Stimulated activated naive CD4-positive, alpha-beta T cell (primary cell): ENCODE measurements at regions not wholly inside any gene's neighbourhood (a gene's known extent, or its start where the extent isn't known, plus 50 kb on each side); places are given as distances from the start of the nearest gene placed in this dataset.

Experiments
- DNase-seq, 6 experiments: peaks; one replicate each; lab custom pipeline; 2025; lab: John Stamatoyannopoulos, UW

- no peak for DNase-seq
These were observed 662.4 kb downstream of the GALR1 start for GRCh38 chr18:77911971-77912605.

DNA sequence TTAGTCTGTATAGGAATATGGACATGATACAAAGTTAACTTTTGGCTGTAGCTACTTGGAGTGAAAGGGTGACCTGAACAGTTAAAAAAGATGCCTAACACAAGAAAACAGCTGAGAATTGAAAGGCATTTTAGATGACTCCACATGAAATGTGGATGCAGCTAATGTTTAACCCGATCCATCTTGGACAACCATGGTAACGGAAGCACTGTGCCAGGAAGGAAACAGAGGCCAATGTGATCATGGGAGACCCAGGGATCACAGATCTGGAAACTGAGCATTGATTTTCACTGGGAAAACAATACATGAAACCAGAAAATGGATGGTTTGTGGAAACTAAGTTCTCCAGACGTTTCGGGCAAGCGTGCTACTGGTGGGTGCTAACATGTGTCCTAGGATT, 669.1 kb downstream of the GALR1 start:
- DNase-seq, result no peak

- DNase-seq, result no peak
These were observed 670.3 kb downstream of the GALR1 start for GRCh38 chr18:77919923-77920322.

DNA sequence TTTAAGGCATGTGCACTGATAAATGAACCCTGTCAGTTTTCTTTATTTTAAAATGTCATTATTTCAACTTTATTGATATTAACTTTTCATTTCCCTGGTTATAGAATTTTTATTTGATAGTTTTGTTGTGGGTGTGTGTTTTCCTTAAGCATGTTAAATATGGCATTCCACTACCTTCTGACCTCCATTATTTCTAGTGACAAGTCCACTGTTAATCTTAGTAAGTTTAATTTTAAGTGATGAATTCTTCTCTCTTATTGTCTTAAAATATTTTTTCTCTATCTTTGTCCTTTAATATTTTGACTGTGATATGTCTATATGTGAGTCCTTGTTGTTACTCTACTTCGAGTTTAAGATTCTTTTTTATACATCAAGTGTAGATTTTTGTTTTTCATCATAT, 685.7 kb downstream of the GALR1 start:
- no peak for DNase-seq

DNA sequence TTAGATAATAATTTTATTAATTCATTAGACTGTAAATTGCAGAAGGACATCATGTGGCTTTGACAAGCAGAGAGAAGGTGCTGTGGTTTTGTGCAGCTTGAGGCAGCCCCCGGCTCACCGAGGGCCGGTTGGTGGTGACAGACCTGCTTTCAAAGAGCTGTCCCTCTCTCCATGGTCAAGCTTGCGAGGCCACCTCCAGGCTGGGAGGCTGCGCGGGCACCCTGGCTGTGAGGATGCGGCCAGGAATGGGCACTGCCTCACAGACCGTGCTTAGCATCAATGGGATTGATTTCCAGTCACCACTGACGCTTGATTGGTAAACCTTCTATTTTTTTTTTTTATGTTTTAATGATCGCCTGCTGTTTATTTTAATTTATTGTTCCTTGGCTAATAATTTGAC, 690.9 kb downstream of the GALR1 start:
- DNase-seq, result no peak

- DNase-seq, result no peak
These were observed 694.9 kb downstream of the GALR1 start for GRCh38 chr18:77944533-77944932.

- DNase-seq, result no peak
These were observed 698.9 kb downstream of the GALR1 start for GRCh38 chr18:77948567-77948966.

DNA sequence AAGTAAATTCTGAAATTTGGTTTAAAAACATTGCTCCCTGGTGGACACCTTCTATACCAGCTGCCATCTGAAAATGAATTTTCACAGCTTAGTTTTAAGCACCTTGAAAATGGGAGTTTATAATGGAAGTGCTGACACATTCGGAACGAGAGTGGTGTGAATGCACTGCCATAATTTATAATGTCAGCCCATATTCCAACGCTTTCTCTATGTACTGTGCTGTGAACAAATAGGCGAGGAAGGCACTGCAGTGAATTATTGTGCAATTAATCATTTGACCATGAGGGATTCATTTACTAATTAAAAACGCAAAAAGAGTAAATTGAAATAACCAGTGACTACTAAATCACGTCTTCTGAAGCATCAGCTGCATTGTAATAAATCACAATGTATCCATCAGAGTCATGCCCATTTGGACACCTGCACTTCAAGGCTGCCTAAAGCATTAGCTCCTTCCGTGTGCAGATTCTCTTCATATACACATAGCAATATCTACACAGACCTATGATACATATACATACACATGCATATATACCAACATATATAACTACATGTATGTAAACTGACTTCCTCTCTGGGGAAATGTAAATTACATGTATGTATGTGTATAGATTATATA, 699.8 kb downstream of the GALR1 start:
- DNase-seq, result no peak

- no peak for DNase-seq
These were observed 709.6 kb downstream of the GALR1 start for GRCh38 chr18:77959248-77959647.

GRCh38 chr18:77960791-77961410, 711.3 kb downstream of the GALR1 start:
- DNase-seq, result no peak

- no peak for DNase-seq
These were observed 717.4 kb downstream of the GALR1 start for GRCh38 chr18:77967071-77967470.

DNA sequence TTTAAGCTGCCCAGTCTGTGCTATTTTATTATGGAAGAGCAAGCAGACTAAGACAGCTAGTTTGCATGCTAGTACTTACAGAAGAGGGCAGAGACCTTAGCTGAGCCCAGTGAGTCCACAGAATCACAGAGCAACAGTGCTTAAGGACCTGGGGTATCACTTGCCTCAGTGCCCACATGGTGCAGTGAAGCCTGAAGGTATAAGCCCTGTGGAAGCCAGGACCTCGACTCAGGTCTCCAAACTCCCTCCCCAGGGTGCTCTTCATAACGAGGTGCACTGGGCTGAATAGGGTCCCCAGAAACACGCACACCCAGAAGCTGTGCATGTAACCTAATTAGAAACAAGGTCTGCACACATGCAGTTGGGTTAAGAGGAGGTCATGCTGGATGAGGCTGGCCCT, 718.1 kb downstream of the GALR1 start:
- DNase-seq, result no peak

DNA sequence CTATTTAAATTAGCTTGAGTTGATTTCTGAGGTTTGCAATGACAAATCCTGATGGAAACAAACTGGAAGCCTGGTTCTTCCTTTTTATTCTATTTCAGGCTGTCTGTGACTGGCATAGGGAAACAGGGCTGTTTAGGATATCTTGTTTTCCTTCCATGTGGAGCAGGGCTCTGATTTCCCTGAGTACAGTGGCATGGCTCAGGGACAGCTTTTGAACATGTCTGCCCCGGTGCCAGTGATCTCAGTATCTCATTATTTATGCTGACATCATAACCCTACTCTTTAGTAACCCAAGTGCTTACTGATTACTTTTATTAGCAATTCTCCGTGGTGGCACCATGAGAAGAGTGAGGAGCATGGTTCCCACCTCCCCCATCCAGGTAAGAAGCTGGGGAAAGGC, 720.3 kb downstream of the GALR1 start:
- DNase-seq, result no peak

DNA sequence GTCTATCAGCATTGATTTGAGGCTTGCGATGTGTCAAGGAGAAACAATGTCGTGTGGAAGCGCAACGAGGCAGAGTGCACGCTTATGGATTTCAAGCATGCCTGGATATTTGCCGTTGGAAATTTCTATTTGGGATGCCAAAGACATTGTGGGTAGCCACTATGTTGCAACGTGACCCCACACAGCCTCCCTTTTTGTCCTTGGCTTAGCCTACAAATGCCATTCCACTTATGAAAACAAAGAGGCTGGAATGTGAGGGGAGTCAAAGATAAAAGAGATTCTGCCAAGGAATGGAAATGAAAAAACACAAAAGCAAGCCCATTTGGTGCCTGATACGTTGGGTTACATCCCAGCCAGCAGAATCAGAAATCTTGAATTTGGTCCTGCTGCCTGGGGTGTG, 721.2 kb downstream of the GALR1 start:
- no peak for DNase-seq

GRCh38 chr18:77973745-77974144, 724.1 kb downstream of the GALR1 start:
- DNase-seq, result no peak

DNA sequence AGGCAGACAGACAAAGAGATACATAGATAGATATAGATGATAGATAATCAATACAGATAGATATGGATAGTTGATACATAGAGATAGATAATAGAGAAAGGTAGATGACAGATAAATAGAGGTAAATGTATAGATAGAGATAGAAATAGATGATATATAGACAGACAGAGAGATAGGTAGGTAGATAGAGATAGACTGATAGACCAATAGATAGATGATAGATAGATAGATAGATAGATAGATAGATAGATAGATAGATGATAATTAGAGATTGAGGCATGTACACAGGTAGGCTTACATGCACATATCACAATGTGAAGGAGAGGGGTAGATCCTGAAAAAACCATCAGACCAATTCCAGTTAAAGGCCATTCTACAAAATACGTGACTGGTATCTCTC, 724.7 kb downstream of the GALR1 start:
- no peak for DNase-seq

DNA sequence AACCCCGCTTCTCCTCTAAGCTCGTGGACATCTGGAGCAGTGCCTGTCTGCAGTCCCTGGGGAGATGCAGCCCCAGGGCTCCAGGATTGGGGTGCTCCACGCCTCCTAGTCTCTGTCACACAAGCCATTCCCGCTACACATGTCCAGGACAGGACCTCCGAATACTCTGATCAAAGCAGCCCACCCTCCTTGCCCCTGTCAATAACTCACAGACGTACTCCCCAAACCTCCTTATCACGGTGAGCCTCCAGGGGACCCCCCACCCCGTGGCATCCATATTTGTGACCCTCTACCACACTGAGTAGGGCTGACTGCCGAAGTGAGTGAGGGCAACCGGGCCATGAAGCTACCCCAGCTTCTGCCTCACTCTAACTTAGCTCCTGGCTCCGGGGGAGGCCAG, 727.7 kb downstream of the GALR1 start:
- DNase-seq, result no peak

DNA sequence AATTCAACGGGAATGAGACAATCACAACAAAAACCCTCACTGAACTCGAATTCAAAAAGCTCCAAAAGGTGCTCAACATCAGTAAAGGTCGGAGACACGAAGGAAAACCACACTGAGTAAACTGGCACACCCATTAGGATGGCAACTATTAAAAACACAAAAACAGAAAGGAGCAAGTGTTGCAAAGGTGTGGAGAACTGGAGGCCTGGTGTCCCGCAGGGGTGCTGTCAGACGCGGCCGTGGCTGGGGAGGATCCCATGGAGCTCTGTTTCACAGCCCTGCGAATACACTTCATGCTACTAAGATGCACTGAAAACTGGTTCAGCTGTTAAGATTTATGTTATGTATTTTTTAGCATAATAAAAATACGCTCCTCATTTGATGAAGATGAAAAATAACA, 730.6 kb downstream of the GALR1 start:
- DNase-seq, result no peak

- DNase-seq, result no peak
These were observed 732.2 kb downstream of the GALR1 start for GRCh38 chr18:77981874-77982273.

GRCh38 chr18:77983270-77983669, 733.6 kb downstream of the GALR1 start:
- DNase-seq, result no peak

GRCh38 chr18:77984178-77984577, 734.5 kb downstream of the GALR1 start:
- DNase-seq, result no peak

DNA sequence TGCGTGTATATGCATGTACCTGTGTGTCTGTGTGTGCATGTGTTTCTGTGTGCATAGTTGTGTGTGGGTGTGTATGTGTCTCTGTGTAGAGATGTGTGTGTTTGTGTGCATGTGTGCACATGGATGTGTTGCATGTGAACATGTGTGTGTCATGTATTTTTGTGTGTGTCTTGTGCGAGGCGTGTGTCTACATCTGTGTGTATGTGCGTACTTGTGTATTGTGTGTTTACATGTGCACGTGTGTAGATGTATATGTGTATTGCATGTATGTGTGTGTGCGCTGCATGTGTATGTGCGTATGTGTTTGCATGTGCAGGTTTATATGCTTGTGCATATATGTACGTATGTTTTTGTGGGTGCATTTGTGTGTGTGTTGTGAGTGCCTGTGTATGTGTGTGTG, 735.2 kb downstream of the GALR1 start:
- DNase-seq, result no peak

- DNase-seq, result no peak
These were observed 736.1 kb downstream of the GALR1 start for GRCh38 chr18:77985526-77986281.
